ENCODE measurements at regions not wholly inside any gene's neighbourhood (a gene's known extent, or its start where the extent isn't known, plus 50 kb on each side); places are given as distances from the start of the nearest gene placed in this dataset.

DNA sequence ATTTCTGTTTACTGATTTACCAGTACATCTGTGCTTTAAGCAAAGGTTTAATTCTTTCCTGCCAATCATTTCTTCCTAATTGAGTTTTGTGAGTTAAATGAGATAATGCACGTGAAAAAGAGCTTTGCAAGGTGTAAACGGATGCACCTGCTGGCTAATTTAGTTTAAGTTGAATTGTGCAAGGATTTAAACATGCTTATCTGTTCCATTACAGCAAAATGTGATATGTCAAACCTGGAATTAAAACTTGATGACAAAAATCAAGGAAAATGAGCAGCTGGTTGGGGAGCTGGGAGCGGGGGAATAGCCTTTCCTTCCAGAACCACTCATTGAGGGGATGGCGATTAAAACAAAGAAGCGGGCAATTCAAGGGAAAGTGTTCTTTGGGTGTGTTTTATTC is 155.0 kb upstream of the CTTNBP2 start:
- no peak for DNase-seq

- no peak for DNase-seq
These were observed 154.0 kb upstream of the LSM8 start for GRCh38 chr7:118029826-118030422.

- DNase-seq = no peak
These were observed 150.7 kb upstream of the LSM8 start for GRCh38 chr7:118033273-118033672.

GRCh38 chr7:118039963-118040489 is 143.9 kb upstream of the LSM8 start:
- no peak for DNase-seq

DNA sequence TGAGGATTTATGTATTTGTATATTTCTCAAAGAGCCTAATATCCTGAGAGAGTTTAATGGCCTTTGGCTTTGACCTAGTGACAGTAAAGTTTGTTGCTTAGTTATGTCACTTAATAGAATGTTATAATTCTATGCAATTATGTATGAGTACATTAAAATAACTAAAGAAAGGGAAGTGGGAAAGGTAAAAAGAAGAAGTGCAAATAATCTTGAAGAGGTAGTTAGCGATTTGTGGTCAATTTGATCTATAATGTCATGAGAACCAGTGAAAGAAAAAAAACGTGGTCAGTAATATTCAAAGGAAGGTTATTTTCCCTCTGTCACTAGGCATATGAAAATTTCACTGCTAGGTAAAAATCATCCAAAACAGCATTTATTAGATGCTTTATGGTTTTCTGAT is 143.4 kb upstream of the LSM8 start:
- no peak for DNase-seq

DNA sequence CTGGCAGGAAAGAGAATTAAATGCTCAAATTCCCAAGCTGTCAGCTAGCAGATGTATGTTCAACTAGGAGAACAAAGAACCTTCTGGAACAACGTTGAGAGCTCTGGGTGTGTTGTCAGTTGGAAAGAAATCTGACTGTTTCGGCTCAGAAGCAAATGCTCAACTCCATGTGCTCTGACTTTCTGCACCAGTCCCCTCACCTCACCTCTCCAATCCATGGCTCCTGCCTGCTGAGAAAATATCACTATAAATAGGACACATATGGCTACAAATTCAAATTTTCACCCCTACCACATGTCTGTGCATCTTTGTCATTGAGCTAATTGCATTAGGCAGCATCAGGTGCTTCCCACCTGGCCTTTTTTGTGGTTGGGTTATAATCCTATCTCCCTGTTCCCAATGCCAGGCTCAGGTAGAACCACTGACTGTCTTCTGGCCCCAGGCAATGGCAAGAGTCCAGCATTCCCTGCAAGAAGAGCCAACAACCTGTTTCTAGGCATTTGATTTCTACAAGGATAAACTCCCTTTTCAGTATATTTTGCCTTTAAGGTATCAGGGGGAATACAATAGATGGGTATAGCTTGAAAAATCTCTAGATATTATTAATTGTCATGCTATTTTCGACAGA is 142.6 kb upstream of the LSM8 start:
- no peak for DNase-seq

GRCh38 chr7:118045629-118046028 is 138.3 kb upstream of the LSM8 start:
- DNase-seq = no peak

- no peak for DNase-seq
These were observed 137.9 kb upstream of the LSM8 start for GRCh38 chr7:118046086-118046485.

- DNase-seq = no peak
These were observed 137.2 kb upstream of the LSM8 start for GRCh38 chr7:118046801-118047200.

DNA sequence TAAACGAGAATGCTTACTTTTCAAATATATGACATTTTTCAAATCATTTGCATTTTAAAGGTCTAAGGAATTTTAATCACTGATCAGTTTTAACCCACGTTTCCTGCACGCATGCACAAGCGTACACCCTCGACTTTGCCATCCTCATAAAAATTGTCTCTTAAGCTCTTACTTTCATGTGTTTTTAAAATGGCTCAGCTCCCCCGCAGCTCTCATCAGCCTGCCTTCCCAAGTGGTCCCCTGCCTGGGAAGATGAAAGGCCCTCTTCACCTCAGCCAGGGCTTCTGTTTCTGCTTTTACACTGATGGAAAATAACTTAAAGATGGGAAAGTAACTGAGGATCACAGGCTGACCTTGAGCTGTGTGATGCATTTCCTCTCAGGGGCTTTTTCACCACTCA is 131.6 kb upstream of the LSM8 start:
- DNase-seq = no peak

DNA sequence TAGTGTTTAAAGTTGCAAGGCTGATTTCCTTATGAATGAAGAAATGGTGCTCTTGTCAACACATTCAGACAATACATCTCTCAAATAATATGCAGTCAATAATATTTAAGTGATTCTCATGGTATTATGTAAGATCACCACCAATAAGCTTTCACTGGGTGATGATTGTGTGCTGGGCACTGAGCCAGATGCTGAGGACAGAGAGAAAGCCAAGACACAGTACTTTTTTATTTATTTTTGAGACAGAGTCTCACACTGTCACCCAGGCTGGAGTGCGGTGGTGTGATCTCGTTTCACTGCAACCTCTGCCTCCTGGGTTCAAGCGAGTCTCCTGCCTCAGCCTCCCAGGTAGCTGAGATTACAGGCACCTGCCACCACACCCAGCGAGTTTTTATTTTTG is 130.6 kb upstream of the LSM8 start:
- DNase-seq = no peak

DNA sequence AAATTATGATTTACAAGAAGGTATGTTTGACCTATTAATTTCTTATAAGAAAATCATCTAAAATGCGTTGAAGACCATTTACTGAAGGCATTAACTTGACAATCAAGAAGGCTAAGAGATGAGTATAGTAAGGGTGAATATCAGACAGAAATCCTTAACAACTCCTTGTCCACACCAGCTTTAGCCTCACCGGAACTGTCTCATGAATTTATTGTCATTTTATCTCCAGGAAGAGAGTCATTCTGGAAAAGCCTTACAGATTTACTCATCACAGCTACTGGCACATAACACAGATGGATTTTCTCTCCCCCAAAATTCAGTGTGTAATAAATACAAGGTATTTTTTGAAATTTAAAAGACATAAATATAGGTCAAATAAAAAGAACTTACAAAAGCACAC is 129.4 kb upstream of the LSM8 start:
- no peak for DNase-seq

- no peak for DNase-seq
These were observed 128.3 kb upstream of the LSM8 start for GRCh38 chr7:118055647-118056046.

GRCh38 chr7:118057404-118057803 is 126.6 kb upstream of the LSM8 start:
- DNase-seq = no peak

GRCh38 chr7:118059209-118059608 is 124.8 kb upstream of the LSM8 start:
- no peak for DNase-seq

DNA sequence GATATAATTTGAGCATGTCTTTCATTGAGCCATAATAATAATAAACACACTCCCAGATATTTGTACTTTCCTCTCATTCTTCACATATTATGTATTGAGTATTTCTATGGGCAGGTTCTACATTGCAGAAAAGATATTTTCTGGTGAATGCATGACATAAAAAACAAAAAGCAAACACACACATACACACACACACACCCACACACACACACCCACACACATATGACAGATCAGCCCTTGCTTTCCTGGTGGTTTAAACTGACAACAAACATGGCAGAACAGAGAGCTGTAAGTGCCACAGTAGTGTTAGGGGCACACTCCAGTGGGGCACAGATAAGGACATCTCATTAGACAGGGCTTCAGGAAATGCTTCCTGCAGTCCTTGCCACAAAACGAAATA is 123.3 kb upstream of the LSM8 start:
- no peak for DNase-seq

DNA sequence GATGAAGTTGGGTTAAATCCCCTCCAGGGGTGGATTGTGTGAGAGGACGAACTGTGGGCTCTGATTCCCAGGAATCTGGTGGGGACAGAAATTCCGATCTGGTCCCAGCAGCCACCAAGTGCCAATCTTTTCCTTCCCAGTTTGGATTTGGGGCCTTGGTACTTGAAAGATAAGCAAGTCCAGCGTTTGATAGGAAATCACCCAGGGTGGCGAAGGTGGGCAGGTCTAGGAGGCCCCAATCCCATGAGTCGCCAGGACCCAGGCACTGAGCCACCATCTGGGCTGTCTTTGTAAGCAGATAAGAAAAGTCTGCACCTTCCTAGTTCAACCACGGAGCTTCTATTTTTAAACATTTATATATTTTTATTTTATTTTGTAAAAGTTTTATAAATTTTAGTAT is 122.6 kb upstream of the LSM8 start:
- no peak for DNase-seq

DNA sequence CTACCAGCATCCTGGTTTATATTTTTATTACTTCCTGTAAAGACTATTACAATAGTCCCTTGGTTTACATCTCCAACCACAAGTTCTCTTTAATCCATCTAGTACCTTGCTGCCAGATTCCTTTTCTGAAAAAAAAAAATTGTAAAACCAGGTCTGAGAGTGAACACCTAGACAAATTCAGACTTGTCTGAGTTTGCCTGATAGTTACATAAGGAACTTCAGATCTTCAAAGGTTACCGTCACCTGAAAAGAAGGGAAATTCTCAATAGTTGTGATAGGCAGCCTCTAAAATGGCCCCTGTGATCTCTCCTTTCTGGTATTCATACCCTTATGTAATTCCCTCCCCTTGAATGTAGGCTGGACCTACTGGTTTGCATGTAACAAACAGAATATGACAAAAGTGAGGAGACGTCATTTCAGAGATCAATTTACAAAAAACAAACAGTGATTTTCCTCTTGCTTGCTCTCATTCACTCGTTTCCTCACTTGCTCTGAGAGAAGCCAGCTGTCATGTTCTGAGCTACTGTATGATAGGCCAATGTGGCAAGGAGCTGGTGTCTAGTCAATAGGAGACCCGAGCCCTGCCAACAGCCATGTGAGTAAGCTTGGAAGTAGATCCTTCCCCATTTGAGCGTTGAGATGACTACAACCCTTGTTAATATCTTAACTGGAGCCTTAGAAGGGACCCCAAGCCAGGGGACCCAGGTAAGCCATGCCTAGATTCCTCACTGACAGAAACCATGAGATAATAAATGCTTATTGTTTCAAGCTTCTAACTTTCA is 110.9 kb upstream of the LSM8 start:
- no peak for DNase-seq

DNA sequence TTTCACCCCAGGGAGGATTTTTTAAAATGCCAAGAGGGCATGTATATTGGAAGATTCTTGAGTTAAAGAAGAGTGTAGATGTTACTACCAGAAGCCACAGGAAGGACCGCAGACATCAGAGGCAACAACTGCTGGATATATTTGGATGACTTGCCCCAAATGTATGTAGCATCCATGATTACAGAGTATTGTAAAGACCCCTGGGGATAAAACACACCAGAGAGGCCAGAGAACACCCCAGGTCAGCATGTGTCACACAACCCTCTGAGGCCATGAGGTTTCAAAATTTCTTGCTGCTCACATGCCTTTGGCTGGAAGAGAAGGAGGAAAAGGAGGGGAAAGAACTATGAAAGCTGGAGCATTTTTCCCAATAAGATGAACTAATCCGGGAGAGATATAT is 108.0 kb upstream of the LSM8 start:
- DNase-seq = no peak

DNA sequence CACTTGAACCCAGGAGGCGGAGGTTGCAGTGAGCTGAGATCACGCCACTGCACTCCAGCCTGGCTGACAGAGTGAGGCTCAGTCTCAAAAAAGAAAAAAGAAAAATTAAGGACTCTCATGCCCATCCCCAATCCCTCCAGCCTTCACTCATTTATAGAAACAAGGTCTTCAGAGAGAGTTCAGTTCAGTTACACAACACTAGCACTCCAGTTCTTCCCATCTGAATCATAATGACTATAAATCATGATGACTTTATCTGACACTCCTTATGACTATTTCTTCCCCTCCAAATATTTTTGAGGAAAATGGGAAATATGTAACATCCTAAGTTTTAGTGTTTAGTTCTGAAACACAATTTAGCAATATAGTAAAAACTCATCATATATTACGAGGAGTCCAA is 107.4 kb upstream of the LSM8 start:
- no peak for DNase-seq

- no peak for DNase-seq
These were observed 105.9 kb upstream of the LSM8 start for GRCh38 chr7:118078015-118078414.

GRCh38 chr7:118079369-118079768 is 104.6 kb upstream of the LSM8 start:
- no peak for DNase-seq

- DNase-seq = no peak
These were observed 103.0 kb upstream of the LSM8 start for GRCh38 chr7:118080947-118081346.

DNA sequence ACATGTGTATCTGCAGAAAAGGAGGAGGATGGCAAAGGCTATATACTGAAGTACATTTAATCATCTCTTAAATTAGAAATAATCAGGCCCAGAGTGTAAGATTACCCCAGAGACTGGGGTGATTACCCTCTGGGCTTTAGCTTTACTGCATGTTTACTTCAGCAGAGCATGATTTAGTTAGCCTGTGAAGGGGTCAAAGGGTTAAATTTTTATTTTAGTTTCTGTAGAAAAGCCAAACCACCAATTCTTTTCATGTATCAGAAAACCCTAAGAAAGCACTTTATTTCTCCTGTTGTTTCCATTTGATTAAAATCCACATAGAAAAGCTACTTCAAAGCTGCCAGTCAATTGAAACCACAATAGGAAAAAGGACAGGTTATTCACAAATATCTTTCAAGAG is 101.5 kb upstream of the LSM8 start:
- no peak for DNase-seq
